ENCODE measurements at regions not wholly inside any gene's neighbourhood (a gene's known extent, or its start where the extent isn't known, plus 50 kb on each side); places are given as distances from the start of the nearest gene placed in this dataset.
"Not testable (repeated sequence)": the region's sequence is repeated elsewhere in the genome, so short reads cannot be mapped to it uniquely, and the experiment has no call there.

- peaks cover 3% of the 10 kb centered on the region for H3K4me1 ChIP-seq (ENCODE audit: control insufficient read depth, insufficient read depth, low read length)
- no peaks in the 10 kb centered on the region for H3K27me3 ChIP-seq (ENCODE audit: control insufficient read depth, insufficient read depth, low read length)
- H3K4me3 ChIP-seq (ENCODE audit: low read length) = no peak overlapping the region
- no peaks in the 10 kb centered on the region for H3K9me3 ChIP-seq (replicated peaks; ENCODE audit: low read length)
- no peak overlapping the region for H3K9ac ChIP-seq (ENCODE audit: low read depth, low read length)
- no peaks in the 10 kb centered on the region for H3K36me3 ChIP-seq (ENCODE audit: insufficient read depth, low read length)
- H3K4me2 ChIP-seq (ENCODE audit: low read length) = no peak overlapping the region
Measured at GRCh38 chr3:177624528-177625495, 427.5 kb upstream of the TBL1XR1 start.

GRCh38 chr3:177626045-177626444 is 428.8 kb upstream of the TBL1XR1 start:
- Histone ChIP-seq H3K4me3 (ENCODE audit: low read length) (no peak overlapping the region), H3K4me2 (ENCODE audit: low read length) (no peak overlapping the region), H3K27me3 (ENCODE audit: control insufficient read depth, insufficient read depth, low read length) (no peaks in the 10 kb centered on the region), H3K4me1 (ENCODE audit: control insufficient read depth, insufficient read depth, low read length) (peaks cover 3% of the 10 kb centered on the region), H3K9me3 (replicated peaks; ENCODE audit: low read length) (no peaks in the 10 kb centered on the region), H3K36me3 (ENCODE audit: insufficient read depth, low read length) (no peaks in the 10 kb centered on the region), H3K9ac (ENCODE audit: low read depth, low read length) (no peak overlapping the region)

GRCh38 chr3:177628095-177628719 is 430.9 kb upstream of the TBL1XR1 start:
- not testable (repeated sequence) for H3K27me3 ChIP-seq (ENCODE audit: control insufficient read depth, insufficient read depth, low read length); H3K36me3 ChIP-seq (ENCODE audit: insufficient read depth, low read length); H3K9me3 ChIP-seq (replicated peaks; ENCODE audit: low read length); H3K4me1 ChIP-seq (ENCODE audit: control insufficient read depth, insufficient read depth, low read length); H3K4me2 ChIP-seq (ENCODE audit: low read length); H3K9ac ChIP-seq (ENCODE audit: low read depth, low read length); H3K4me3 ChIP-seq (ENCODE audit: low read length)

DNA sequence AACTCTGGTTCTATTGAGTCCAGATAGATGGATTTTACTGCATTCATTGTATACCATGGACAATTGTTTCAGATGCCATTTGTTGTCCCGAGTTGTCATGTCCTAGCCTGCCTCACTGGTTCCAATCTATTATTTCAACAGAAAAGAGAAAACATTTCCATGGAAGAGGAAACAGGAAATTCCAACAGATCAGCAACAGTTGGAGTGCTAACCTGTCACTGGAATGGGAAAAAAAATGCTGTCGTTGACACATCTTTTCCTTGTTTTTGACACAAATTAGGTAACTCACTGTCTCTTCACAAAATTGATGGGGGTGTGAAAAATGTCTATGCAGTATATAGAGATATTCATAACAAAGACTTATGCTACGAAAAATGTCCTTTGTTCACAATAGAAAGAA is 432.0 kb upstream of the TBL1XR1 start:
- Histone ChIP-seq H3K9me3 (replicated peaks; ENCODE audit: low read length) (no peaks in the 10 kb centered on the region), H3K27me3 (ENCODE audit: control insufficient read depth, insufficient read depth, low read length) (no peaks in the 10 kb centered on the region), H3K4me2 (ENCODE audit: low read length) (no peak overlapping the region), H3K36me3 (ENCODE audit: insufficient read depth, low read length) (no peaks in the 10 kb centered on the region), H3K4me3 (ENCODE audit: low read length) (no peak overlapping the region), H3K9ac (ENCODE audit: low read depth, low read length) (no peak overlapping the region), H3K4me1 (ENCODE audit: control insufficient read depth, insufficient read depth, low read length) (peaks cover 13% of the 10 kb centered on the region)

DNA sequence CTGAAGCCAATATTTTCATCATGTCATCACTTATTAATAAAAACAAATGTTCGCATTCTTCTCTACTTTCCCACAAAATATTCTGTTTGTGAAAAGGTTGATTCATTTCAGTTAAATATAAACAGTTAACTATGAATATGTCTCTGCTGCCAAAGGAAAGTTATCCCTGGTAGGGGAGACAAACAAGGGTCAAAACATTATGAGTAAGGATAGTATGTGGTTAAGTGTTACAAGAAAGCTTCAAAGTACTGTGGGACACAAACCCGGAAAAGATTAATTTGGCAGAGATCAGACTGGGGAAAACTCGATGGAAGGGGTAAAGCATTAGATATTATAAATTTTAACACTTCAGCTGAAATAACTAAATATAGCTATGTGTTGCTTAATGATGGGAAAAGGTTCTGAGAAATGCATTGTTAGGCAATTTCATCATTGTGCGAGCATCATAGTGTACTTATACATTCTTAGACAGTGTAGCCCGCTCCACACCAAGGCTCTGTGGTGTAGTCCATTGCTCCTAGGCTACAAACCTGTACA is 436.5 kb upstream of the TBL1XR1 start:
- Histone ChIP-seq H3K36me3 (ENCODE audit: insufficient read depth, low read length) (no peaks in the 10 kb centered on the region), H3K4me3 (ENCODE audit: low read length) (no peak overlapping the region), H3K9ac (ENCODE audit: low read depth, low read length) (no peak overlapping the region), H3K4me1 (ENCODE audit: control insufficient read depth, insufficient read depth, low read length) (peaks cover 14% of the 10 kb centered on the region), H3K4me2 (ENCODE audit: low read length) (peak overlapping the region; percentile 18), H3K9me3 (replicated peaks; ENCODE audit: low read length) (no peaks in the 10 kb centered on the region), H3K27me3 (ENCODE audit: control insufficient read depth, insufficient read depth, low read length) (no peaks in the 10 kb centered on the region)

DNA sequence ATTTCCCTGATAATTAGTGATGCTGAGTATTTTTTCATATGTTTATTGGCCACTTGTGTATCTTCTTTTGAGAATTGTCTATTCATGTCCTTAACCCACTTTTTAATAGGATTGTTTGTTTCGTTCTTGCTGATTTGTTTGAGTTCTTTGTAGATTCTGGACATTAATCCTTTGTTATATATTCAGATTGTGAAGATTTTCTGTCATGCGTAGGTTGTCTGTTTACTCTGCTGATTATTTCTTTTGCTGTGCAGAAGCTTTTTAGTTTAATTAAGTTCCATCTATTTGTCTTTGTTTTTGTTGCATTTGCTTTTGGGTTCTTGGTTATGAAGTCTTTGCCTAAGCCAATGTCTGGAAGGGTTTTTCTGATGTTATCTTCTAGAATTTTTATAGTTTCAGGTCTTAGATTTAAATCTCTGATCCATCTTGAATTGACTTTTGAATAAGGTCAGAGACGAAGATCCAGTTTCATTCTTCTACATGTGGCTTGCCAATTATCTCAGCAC is 438.4 kb upstream of the TBL1XR1 start:
- peaks cover 14% of the 10 kb centered on the region for H3K4me1 ChIP-seq (ENCODE audit: control insufficient read depth, insufficient read depth, low read length)

DNA sequence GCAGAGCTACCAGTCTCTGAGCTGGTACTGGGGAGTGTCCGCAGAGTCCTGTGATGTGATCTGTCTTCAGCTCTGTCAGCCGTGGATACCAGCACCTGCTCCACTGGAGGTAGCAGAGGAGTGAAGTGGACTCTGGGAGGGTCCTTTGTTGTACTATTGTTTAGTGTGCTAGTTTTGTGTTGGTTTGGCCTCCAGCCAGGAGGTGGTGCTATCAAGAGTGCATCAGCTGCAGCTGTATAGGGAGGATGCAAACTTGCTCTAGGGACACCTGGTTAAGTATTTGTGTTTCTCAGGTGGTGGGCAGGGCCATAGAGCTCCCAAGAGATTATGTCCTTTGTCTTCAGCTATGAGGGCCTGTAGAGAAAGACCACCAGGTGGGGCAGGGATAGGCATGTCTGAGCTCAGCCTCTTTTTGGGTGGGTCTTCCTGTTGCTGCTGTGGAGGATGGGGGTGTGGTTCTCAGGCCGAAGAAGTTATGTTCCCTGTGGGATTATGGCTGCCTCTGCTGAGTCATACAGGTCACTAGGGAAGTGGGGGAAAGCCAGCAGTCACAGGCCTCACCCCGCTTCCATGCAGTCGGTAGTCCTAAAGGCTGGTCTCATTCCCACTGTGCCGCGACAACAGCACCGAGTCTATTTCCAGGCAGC is 443.2 kb upstream of the TBL1XR1 start:
- Histone ChIP-seq H3K9ac (ENCODE audit: low read depth, low read length) (no peak overlapping the region), H3K4me1 (ENCODE audit: control insufficient read depth, insufficient read depth, low read length) (peaks cover 8% of the 10 kb centered on the region), H3K9me3 (replicated peaks; ENCODE audit: low read length) (no peaks in the 10 kb centered on the region), H3K27me3 (ENCODE audit: control insufficient read depth, insufficient read depth, low read length) (no peaks in the 10 kb centered on the region), H3K36me3 (ENCODE audit: insufficient read depth, low read length) (no peaks in the 10 kb centered on the region), H3K4me2 (ENCODE audit: low read length) (no peak overlapping the region), H3K4me3 (ENCODE audit: low read length) (no peak overlapping the region)

More for the DNA sequence above, 438.4 kb upstream of the TBL1XR1 start:
- not testable (repeated sequence) for H3K9ac ChIP-seq (ENCODE audit: low read depth, low read length); H3K9me3 ChIP-seq (replicated peaks; ENCODE audit: low read length); H3K4me2 ChIP-seq (ENCODE audit: low read length); H3K4me3 ChIP-seq (ENCODE audit: low read length); H3K27me3 ChIP-seq (ENCODE audit: control insufficient read depth, insufficient read depth, low read length); H3K36me3 ChIP-seq (ENCODE audit: insufficient read depth, low read length)

DNA sequence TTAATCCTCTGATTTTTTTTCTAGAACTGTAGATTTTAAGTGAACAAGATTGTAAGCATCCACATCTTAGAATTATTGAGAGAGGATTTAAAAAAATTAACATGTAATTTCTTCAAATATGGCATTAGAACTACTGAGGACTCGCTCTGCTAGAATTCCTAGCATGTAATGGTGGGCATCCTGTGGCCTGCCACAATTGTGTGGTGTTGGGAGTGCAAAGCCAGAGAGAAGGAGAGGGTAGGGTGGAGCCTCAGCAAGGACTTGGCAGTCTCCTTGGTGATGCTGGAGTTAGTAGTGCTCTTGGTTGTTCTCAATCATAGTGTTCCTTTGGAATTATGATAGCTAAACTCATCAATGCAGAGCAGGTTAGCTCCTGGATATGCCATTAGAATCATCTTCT is 443.9 kb upstream of the TBL1XR1 start:
- Histone ChIP-seq H3K9ac (ENCODE audit: low read depth, low read length) (no peak overlapping the region), H3K4me1 (ENCODE audit: control insufficient read depth, insufficient read depth, low read length) (peaks cover 8% of the 10 kb centered on the region), H3K4me2 (ENCODE audit: low read length) (no peak overlapping the region), H3K36me3 (ENCODE audit: insufficient read depth, low read length) (no peaks in the 10 kb centered on the region), H3K27me3 (ENCODE audit: control insufficient read depth, insufficient read depth, low read length) (no peaks in the 10 kb centered on the region), H3K9me3 (replicated peaks; ENCODE audit: low read length) (no peaks in the 10 kb centered on the region), H3K4me3 (ENCODE audit: low read length) (no peak overlapping the region)

DNA sequence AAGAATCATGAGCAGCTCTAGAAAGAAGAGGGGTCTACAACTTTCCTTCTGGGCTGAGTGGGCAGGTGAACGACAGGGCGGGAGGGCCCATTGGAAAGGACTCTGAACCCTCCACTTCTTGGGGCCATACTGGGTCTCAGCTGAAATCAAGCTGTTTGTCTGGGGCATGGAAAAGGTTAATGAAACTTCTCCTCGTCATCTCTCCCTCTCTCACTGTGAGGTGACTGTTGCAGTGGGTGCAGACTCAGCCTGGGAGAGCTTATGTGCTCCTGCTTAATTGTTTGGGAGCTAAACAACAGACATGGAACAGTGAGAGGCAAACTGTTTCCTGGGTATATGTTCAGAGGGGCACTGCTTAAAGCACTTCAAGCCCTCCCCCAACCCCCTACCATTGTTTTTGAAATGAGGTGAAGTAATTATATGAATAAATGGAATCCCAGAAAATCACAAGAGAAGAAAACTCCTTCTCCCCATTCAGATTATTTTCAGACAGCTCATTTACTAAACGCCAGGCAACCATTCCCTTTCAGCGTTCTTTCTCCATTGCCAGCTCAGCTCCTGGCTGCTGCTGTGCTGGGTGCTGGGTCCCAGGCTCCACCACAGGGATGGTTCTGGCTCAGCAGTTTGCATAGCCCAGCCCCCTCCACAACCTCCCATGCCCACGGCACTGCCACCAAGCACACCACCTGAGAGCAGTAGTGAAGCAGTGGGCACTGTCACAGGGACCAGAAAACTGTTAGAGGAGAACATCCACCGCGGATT is 444.9 kb upstream of the TBL1XR1 start:
- Histone ChIP-seq H3K4me1 (ENCODE audit: control insufficient read depth, insufficient read depth, low read length) (peaks cover 8% of the 10 kb centered on the region), H3K4me2 (ENCODE audit: low read length) (peak overlapping the region; percentile 22), H3K9ac (ENCODE audit: low read depth, low read length) (peak overlapping the region; percentile 21), H3K27me3 (ENCODE audit: control insufficient read depth, insufficient read depth, low read length) (no peaks in the 10 kb centered on the region), H3K36me3 (ENCODE audit: insufficient read depth, low read length) (no peaks in the 10 kb centered on the region), H3K9me3 (replicated peaks; ENCODE audit: low read length) (no peaks in the 10 kb centered on the region), H3K4me3 (ENCODE audit: low read length) (no peak overlapping the region)

DNA sequence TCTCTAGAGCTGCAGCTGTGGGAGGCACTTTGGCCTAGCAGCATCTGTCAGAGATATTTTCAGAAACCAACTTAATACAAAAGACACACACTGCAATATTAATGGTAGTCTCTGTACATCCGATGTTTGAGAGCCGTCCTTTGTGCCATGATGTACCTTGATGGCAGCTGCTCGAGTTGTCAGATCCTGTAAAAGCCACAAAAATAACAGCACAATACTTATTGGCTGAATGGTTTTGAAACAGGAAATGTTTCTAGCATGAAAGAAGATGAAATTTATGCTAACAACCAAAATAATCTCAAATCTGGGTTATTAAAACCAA is 445.5 kb upstream of the TBL1XR1 start:
- Histone ChIP-seq H3K4me1 (ENCODE audit: control insufficient read depth, insufficient read depth, low read length) (peaks cover 8% of the 10 kb centered on the region), H3K27me3 (ENCODE audit: control insufficient read depth, insufficient read depth, low read length) (no peaks in the 10 kb centered on the region), H3K9me3 (replicated peaks; ENCODE audit: low read length) (no peaks in the 10 kb centered on the region), H3K36me3 (ENCODE audit: insufficient read depth, low read length) (no peaks in the 10 kb centered on the region), H3K4me3 (ENCODE audit: low read length) (no peak overlapping the region), H3K9ac (ENCODE audit: low read depth, low read length) (peak overlapping the region; percentile 21), H3K4me2 (ENCODE audit: low read length) (peak overlapping the region; percentile 22)

DNA sequence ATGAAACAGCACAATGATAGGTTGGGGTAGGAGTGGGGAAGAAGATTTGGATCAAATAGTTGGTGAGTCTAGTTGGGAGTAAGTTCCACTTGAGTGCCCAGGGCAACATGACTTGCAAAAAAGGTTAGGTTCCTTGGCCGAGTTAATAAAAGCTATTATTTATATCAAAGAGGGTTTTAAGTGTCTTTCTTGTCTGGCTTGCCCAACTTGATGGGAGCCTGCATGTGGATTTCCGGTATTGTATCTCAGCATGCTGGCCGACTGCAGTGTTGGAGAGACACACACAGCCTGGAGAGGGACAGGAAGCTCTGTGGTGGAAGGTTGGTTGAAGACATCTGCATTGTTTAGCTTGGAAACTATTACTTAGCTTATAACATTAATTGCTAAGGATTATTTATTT is 449.5 kb upstream of the TBL1XR1 start:
- Histone ChIP-seq H3K4me3 (ENCODE audit: low read length) (no peak overlapping the region), H3K27me3 (ENCODE audit: control insufficient read depth, insufficient read depth, low read length) (no peaks in the 10 kb centered on the region), H3K9ac (ENCODE audit: low read depth, low read length) (no peak overlapping the region), H3K36me3 (ENCODE audit: insufficient read depth, low read length) (no peaks in the 10 kb centered on the region), H3K4me1 (ENCODE audit: control insufficient read depth, insufficient read depth, low read length) (peaks cover 8% of the 10 kb centered on the region), H3K9me3 (replicated peaks; ENCODE audit: low read length) (no peaks in the 10 kb centered on the region), H3K4me2 (ENCODE audit: low read length) (no peak overlapping the region)
